ENCODE measurements at regions not wholly inside any gene's neighbourhood (a gene's known extent, or its start where the extent isn't known, plus 50 kb on each side); places are given as distances from the start of the nearest gene placed in this dataset.

DNA sequence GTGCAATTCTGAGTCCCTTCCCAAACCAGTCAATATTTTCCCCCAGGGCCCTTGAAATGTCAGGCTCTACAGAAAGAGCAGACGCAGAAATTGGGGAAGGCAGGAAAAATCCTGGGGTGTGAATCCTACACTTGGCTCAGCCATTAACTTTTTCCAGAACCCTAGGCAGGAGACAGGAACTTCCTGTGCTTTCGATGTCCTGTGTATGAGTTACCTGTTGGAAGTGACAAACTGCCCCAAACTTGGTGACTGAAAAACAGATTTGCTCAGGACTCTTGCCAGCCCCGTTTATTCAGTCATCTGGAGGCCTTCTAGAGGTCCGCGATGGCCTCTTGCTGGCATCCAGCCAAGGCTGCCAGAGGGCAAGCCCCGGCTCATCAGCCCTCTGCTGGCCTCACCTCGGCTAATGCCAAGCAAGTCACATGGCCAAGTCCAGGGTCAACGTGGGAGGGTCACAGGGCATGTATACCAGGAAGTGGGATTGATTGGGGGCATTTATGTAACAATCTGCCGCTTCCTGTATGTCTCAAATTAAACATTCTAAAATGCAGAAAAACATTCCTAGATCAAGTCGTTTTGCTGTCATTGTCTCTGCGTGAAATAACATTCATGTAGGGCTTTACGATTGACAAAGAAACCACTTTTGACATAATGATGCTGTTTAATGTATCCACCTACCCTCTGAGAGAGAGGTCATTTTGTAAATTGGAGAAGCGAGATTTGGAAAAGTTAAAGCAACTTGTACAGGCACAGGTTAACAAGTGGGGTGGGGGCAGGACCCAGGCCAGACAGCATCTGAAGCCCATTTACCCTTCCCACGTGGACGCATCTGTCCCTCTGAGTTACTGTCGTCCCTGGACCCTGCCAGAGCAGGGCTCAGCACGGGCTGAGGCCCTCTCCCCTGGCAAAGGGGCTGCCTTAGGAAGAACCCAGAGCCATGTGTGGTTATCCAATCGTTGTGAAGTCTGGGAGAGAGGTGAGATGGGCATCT lies 179.4 kb downstream of the INHBB start:
- DNase-seq (ENCODE audit: low read depth, low spot score): no peak
- TF ChIP-seq, protein P1, sequence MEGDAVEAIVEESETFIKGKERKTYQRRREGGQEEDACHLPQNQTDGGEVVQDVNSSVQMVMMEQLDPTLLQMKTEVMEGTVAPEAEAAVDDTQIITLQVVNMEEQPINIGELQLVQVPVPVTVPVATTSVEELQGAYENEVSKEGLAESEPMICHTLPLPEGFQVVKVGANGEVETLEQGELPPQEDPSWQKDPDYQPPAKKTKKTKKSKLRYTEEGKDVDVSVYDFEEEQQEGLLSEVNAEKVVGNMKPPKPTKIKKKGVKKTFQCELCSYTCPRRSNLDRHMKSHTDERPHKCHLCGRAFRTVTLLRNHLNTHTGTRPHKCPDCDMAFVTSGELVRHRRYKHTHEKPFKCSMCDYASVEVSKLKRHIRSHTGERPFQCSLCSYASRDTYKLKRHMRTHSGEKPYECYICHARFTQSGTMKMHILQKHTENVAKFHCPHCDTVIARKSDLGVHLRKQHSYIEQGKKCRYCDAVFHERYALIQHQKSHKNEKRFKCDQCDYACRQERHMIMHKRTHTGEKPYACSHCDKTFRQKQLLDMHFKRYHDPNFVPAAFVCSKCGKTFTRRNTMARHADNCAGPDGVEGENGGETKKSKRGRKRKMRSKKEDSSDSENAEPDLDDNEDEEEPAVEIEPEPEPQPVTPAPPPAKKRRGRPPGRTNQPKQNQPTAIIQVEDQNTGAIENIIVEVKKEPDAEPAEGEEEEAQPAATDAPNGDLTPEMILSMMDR (IDR thresholded peaks at IDR 0.05; ENCODE audit: low read depth, low read length): no peak
- H3K4me3 ChIP-seq (ENCODE audit: low read depth, low read length): no peak overlapping the region
- in situ Hi-C loops (cut with HindIII; ENCODE audit: low sequenced_read_pairs): no loop called here

DNA sequence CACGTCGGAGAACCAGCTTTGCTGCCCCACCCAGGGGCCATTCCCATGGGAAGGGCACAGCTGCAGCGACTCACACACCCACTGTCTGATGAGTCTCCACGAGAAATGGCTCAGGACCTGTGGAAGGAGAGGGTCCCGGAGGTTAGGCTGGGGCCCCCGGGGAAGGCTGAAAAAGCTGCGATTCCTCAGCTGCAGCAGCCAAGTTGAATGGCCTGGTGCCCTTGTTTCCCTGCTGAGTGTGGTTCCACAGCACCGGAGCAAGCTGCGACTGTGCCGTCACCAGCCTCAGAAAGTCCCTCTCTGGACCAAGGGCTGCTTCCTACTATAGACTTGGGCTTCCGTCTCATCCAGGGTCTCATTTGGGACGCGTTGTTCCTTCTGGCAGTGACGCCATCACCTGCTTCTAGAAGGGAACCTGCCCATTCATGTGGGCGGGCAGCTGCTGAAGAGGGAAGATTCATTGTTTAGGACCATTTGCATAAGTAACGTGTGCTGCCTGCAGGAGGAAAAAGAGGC lies 180.2 kb downstream of the INHBB start:
- no peak overlapping the region for H3K4me3 ChIP-seq (ENCODE audit: low read depth, low read length)
- in situ Hi-C loops (cut with HindIII; ENCODE audit: low sequenced_read_pairs): no loop called here
- no peak for DNase-seq (ENCODE audit: low read depth, low spot score)
- TF ChIP-seq, protein P1 (IDR thresholded peaks at IDR 0.05; ENCODE audit: low read depth, low read length): no peak

DNA sequence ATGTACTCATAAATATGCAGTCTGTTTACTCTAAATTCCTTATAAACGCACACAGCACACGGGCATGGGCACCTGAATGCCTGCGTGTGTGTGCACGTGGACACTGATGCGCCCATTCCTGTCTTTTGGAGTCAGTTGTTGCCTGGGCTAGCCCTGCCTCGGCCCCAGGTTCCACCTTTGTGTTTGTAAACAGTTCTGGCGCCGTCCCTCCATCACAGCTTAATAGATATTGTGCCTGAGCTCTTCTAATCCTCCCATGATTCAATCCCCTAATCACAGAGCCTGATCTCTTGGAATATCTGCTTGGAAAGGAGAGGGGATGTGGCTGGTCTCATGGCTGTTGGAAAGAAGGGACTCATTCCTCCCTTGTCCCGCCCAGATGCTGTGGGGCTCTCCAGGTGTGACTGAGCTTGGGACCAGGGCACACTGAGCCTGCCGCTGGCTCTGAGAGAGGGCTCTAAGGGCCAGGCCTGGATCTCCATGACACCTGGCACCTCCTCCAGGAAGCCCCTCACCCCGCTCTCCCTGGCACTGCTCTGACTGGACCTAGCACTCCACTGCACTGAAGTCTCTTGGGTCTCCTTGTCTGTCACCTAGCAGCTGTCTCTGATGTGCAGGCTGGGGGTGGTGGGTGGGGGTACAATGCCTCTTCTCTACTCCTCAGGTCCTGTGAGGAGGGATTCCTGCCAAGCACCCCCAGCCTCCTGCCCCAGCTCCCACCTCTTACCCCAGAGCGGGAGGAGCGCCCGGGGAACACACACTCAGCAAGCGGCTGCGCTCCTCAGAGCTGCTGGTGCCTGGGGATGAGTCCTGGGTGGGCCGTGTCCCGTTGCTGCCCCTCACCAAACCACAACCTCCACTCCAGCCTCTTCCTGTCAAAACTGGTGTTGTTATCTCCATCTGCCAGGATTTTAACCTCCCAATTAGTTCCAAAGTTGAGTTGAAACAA lies 181.3 kb downstream of the INHBB start:
- TF ChIP-seq, protein P1 (IDR thresholded peaks at IDR 0.05; ENCODE audit: low read depth, low read length): no peak
- in situ Hi-C loops (cut with HindIII; ENCODE audit: low sequenced_read_pairs): no loop called here
- H3K4me3 ChIP-seq (ENCODE audit: low read depth, low read length): no peak overlapping the region
- no peak for DNase-seq (ENCODE audit: low read depth, low spot score)

DNA sequence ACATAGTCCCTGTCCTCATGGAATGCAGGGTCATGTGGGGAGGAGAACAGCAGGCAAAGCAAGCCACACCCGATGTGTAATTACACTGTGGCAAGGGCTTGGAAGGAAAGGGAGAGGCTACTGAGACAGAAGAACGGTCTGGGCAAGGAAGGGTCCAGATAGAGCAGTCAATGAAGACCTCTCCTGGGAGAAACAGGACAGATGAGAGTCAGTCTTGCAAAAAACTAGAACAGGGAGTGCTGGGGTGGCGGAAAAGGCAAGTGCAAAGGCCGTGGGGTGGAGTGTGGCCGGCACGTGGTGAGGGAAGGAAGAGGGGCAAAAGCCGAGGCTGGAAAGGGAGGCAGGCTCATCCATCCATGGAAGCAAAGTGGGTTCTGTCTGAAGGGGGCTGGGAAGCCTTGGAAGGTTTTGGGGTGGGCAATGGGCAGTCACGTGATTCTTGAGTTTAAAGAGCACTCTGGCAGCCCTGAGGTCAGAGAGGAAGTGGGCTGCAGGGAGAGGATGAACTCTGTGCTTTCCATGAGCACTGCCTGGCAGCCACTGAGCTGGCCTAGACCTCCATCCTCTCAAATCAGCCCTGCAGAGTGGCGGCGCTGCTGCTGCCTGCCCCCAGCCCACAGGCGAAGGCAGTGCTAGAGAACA lies 182.2 kb downstream of the INHBB start:
- H3K4me3 ChIP-seq (ENCODE audit: low read depth, low read length): no peak overlapping the region
- TF ChIP-seq, protein P1 (IDR thresholded peaks at IDR 0.05; ENCODE audit: low read depth, low read length): no peak
- in situ Hi-C loops (cut with HindIII; ENCODE audit: low sequenced_read_pairs): no loop called here
- DNase-seq (ENCODE audit: low read depth, low spot score): no peak

DNA sequence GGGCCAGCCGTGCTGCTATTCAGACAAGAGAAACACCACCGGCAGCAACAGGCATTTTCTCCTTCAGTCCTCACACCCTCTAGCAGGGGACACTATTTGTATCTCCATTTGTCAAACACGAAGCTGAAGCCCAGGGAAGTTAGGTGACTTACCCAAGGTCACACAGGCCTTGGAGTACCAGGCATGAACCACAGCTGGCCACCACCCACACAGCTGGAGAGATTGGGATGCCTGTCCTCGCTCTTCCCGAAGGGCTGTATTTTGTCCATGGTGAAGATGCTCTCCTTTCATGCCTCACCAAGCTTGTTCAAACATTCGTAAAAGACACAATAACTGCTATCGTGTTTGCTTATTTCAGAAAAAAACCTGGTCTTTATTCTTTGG lies 182.7 kb downstream of the INHBB start:
- H3K4me3 ChIP-seq (ENCODE audit: low read depth, low read length): no peak overlapping the region
- TF ChIP-seq, protein P1 (IDR thresholded peaks at IDR 0.05; ENCODE audit: low read depth, low read length): no peak
- in situ Hi-C loops (cut with HindIII; ENCODE audit: low sequenced_read_pairs): no loop called here
- DNase-seq (ENCODE audit: low read depth, low spot score): no peak

DNA sequence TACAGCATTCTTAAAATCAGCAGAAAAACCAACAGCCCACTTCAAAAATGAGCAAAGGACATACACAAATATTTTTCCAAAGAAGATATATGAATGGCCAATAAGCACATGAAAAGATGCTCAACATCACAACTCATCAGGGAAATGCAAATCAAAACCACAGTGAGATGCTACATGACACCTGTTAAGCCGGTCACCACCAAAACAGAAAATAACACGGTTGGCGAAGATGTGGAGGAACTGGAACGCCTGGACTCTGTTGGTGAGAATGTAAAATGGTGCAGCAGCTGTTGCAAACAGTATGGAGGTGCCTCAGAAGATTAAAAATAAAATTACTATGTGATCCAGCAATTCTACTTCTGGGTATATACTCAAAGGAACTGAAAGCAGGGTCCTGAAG lies 184.8 kb downstream of the INHBB start:
- no peak for DNase-seq (ENCODE audit: low read depth, low spot score)
- in situ Hi-C loops (cut with HindIII; ENCODE audit: low sequenced_read_pairs): no loop called here
- TF ChIP-seq, protein P1 (IDR thresholded peaks at IDR 0.05; ENCODE audit: low read depth, low read length): no peak
- H3K4me3 ChIP-seq (ENCODE audit: low read depth, low read length): no peak overlapping the region

Measured in astrocyte of the spinal cord (primary cell).